Gastroesophageal sphincter (tissue), 4 donors: ENCODE measurements at regions not wholly inside any gene's neighbourhood (a gene's known extent, or its start where the extent isn't known, plus 50 kb on each side); places are given as distances from the start of the nearest gene placed in this dataset.

Experiments used
- ATAC-seq: fragments of 150-250 bp; one replicate; pipeline ENCODE4 v1.9.1; 2016; ENCODE audit warnings: mild to moderate bottlenecking, moderate library complexity
- H3K27ac ChIP-seq, 4 donors: fragments of 200-600 bp; sonication (generic) in 3 of 4; 1 replicate in 3 of 4; 2 replicates in 1 of 4; pipeline ENCODE4 v1.5.1; 2016 to 2019
- H3K27me3 ChIP-seq: fragments of 200-600 bp; sonication (generic); one replicate; pipeline ENCODE4 v1.5.1; 2019
- H3K36me3 ChIP-seq, 2 donors: fragments of 200-600 bp; sonication (generic); one replicate each; pipeline ENCODE4 v1.5.1; 2019; ENCODE audit warnings: control low read depth in 1 of 2
- H3K4me1 ChIP-seq, 3 donors: fragments of 200-600 bp; sonication (generic); 1 replicate in 2 of 3; 2 replicates in 1 of 3; pipeline ENCODE4 v1.5.1; 2016 to 2019; ENCODE audit warnings: control low read depth in 2 of 3
- H3K4me3 ChIP-seq, 2 donors: fragments of 200-600 bp; sonication (generic); one replicate each; pipeline ENCODE4 v1.5.1; 2019; ENCODE audit warnings: mild to moderate bottlenecking in 1 of 2, moderate library complexity in 1 of 2
- H3K9me3 ChIP-seq, 3 donors: fragments of 200-600 bp; sonication (generic); one replicate each; pipeline ENCODE4 v1.5.1; 2017 to 2019; ENCODE audit warnings: control low read depth in 2 of 3
- EP300 ChIP-seq: sonication (generic); formaldehyde crosslinking; IDR thresholded peaks from one replicate; pipeline ENCODE4 v1.6.1; 2017; ENCODE audit warnings: antibody characterized with exemption, mild to moderate bottlenecking
- POLR2A ChIP-seq, 2 donors: fragments of 450-650 bp; IDR thresholded peaks; one replicate each; pipeline ENCODE4 v1.6.1; 2017; ENCODE audit warnings: antibody characterized with exemption in 2 of 2, mild to moderate bottlenecking in 2 of 2, moderate library complexity in 1 of 2
- POLR2AphosphoS5 ChIP-seq: sonication (generic); formaldehyde crosslinking; IDR thresholded peaks from one replicate; pipeline ENCODE4 v1.6.1; 2017; ENCODE audit warnings: antibody characterized with exemption
- WGBS, 2 donors: methylation state at CpG; one replicate each; pipeline ENCODE4 v1.1.5; 2018; ENCODE audit warnings: low coverage in 1 of 2; 5-methylcytosine and 5-hydroxymethylcytosine counted together
- small RNA-seq, 4 donors: library from RNA; depleted of rRNA; stranded (forward); fragments of <200 nt; gene quantifications; one replicate each; pipeline ENCODE3, GENCODE V24; 2016
- TF ChIP-seq, protein P1 (sequence below), 4 experiments: fragments of 200-600 bp in 2 of 4; fragments of 450-650 bp in 2 of 4; sonication (generic) in 1 of 4; IDR thresholded peaks; one replicate each; pipeline ENCODE4 v1.5.1; 2017 to 2019; ENCODE audit warnings: antibody characterized with exemption in 4 of 4, mild to moderate bottlenecking in 2 of 4, moderate library complexity in 2 of 4

DNA sequence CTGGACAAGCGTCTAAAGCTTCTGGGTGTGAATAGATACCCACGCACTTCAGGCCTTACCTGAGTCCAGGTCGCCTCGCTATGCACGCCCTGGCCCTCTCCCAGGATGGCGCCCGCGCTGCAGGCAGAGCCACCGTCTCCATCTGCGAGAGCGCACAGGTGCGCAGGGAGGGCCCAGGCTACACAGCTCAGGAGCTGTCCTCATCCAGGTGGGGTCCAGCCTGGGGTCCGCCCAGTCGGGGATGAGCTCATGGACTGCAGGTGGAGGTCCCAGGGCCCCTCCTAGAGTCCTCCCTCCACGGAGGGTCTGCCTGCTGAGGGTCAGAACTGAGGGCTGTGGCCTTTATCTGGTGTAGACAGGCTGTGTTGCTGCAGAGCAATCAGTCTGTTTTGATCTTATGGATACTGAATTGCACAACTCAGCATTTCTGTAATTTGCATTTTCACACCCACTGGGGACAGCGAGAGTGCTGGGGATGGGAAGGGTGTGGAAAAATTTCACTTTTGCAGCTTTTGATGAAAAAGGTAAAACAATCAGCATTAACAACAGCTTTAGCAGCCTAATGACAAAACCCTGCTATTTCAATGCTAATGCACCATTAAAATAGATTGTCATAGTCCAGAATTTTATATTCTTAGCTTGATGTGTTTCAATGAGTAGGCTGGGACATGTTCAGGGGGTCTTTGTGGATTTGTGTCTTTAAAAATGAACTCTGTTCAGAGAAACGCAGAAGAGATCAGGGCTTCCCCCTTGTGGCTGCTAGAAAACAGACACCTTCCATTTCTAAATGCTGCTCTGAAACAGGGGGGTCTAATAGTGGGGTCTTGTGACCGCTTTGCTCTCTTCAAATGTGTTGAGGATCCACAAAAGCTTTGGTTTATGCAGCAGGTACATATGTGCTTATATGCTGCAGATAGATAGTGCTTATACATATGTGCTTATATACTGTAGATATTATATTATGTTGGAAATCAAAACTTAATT is 77.8 kb upstream of the PHACTR3 start:
- peaks cover 0 to 8% (median 0%) of the 10 kb centered on the region in 3 donors for H3K4me1 ChIP-seq
- H3K27me3 ChIP-seq, result peaks cover 82% of the 10 kb centered on the region
- no peak overlapping the region for H3K4me3 ChIP-seq
- H3K27ac ChIP-seq, result no peak overlapping the region
- no peak for TF ChIP-seq POLR2A (IDR thresholded peaks at IDR 0.05)
- no peak for TF ChIP-seq EP300
- TF ChIP-seq, protein P1, sequence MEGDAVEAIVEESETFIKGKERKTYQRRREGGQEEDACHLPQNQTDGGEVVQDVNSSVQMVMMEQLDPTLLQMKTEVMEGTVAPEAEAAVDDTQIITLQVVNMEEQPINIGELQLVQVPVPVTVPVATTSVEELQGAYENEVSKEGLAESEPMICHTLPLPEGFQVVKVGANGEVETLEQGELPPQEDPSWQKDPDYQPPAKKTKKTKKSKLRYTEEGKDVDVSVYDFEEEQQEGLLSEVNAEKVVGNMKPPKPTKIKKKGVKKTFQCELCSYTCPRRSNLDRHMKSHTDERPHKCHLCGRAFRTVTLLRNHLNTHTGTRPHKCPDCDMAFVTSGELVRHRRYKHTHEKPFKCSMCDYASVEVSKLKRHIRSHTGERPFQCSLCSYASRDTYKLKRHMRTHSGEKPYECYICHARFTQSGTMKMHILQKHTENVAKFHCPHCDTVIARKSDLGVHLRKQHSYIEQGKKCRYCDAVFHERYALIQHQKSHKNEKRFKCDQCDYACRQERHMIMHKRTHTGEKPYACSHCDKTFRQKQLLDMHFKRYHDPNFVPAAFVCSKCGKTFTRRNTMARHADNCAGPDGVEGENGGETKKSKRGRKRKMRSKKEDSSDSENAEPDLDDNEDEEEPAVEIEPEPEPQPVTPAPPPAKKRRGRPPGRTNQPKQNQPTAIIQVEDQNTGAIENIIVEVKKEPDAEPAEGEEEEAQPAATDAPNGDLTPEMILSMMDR (IDR thresholded peaks at IDR 0.05), result no peak
- no peak for TF ChIP-seq POLR2AphosphoS5
- no peaks in the 10 kb centered on the region for H3K36me3 ChIP-seq
- WGBS, 2 donors, result 0 to 16% methylated on average over 2 to 6 of the region's 18 CpGs
- H3K9me3 ChIP-seq, result no peaks in the 10 kb centered on the region
- ATAC-seq, result no peak

DNA sequence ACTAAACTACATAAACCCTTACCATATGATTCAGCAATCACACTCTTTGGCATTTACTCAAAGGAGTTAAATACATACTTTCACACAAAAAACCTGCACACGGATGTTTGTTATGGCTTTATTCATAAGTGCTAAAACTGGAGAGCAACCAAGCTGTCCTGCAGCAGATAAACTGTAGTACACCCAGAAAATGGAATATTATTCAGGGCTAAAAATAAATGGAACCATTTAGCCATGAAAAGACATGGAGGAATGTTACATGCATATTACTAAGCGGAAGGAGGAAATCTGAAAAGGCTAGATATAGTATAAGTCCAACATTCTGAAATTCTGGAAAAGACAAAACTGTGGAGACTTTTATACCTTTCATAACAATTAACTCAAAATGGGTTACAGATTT is 73.6 kb upstream of the PHACTR3 start:
- no peak overlapping the region for H3K4me3 ChIP-seq
- peaks cover 42% of the 10 kb centered on the region for H3K27me3 ChIP-seq
- peaks cover 0 to 3% (median 0%) of the 10 kb centered on the region in 3 donors for H3K4me1 ChIP-seq
- TF ChIP-seq, protein P1 (IDR thresholded peaks at IDR 0.05), result no peak
- TF ChIP-seq POLR2AphosphoS5, result no peak
- no peak for TF ChIP-seq POLR2A (IDR thresholded peaks at IDR 0.05)
- no peak for TF ChIP-seq EP300
- no peaks in the 10 kb centered on the region for H3K9me3 ChIP-seq
- no peak overlapping the region for H3K27ac ChIP-seq
- no peaks in the 10 kb centered on the region for H3K36me3 ChIP-seq
- WGBS, 2 donors, result 49 to 67% methylated on average over 2 of the region's 2 CpGs
- no peak for ATAC-seq

DNA sequence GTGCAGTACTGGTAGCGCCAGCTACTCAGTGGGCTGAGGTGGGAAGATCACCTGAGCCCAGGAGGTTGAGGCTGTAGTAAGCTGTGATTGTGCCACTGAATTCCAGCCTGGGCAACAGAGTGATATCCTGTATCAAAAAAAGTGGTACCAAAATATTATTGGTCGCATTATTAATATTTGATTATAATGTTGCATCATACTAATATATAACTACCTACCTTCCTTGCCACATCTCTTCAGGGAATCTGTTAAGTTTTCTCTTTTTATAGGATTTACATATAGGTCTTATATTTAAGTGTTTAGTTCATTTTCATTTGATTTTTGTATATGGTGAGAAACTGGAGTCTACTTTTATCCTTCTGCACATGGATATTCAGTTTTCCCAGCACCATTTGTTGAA is 66.3 kb upstream of the PHACTR3 start:
- TF ChIP-seq EP300 (no peak), POLR2AphosphoS5 (no peak), POLR2A (IDR thresholded peaks at IDR 0.05) (no peak)
- TF ChIP-seq, protein P1 (IDR thresholded peaks at IDR 0.05), result no peak

DNA sequence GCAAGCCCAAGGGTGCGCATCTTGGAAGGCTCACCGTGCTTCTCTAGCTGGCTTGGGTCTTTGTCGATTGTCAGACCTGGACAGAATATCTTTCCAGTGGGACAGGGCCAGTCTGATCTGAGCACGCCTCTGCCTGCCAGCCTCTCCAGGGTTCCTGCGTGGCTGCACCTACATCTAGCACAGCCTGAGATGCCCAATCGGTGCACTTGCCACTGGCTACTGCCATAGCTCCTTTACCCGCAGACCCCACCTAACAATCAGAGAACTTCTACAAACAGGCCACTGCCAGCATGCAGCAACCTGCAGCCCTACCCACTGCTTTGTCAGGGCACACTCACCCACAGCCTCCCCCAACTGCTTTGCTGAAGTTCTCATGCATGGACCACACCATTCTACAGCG is 56.7 kb upstream of the PHACTR3 start:
- no peak for ATAC-seq
- Histone ChIP-seq H3K4me1 (no peaks in the 10 kb centered on the region), H3K36me3 (no peaks in the 10 kb centered on the region), H3K9me3 (no peaks in the 10 kb centered on the region), H3K4me3 (no peak overlapping the region), H3K27me3 (peaks cover 38% of the 10 kb centered on the region), H3K27ac (no peak overlapping the region)
- no CpG with 5 or more reads among the region's 8 CpGs for WGBS, 2 donors
- TF ChIP-seq, protein P1 (IDR thresholded peaks at IDR 0.05), result no peak
- TF ChIP-seq POLR2AphosphoS5, result no peak
- no peak for TF ChIP-seq EP300
- no peak for TF ChIP-seq POLR2A (IDR thresholded peaks at IDR 0.05)

More for the DNA sequence above, 66.3 kb upstream of the PHACTR3 start:
- H3K27me3 ChIP-seq, result peaks cover 12% of the 10 kb centered on the region
- H3K4me3 ChIP-seq, result no peak overlapping the region
- peaks cover 0 to 21% (median 0%) of the 10 kb centered on the region in 3 donors for H3K9me3 ChIP-seq
- no peak for ATAC-seq
- no peak overlapping the region for H3K27ac ChIP-seq
- WGBS, 2 donors, result 86 to 88% methylated on average over 2 of the region's 2 CpGs
- no peaks in the 10 kb centered on the region for H3K36me3 ChIP-seq
- no peaks in the 10 kb centered on the region for H3K4me1 ChIP-seq

Small RNAs in the stretch of these regions (small RNA-seq; reads per million reads assigned to genes)
- gene PIEZO1P1, result 0 reads per million in 4 donors
